Astrocyte (in vitro differentiated cells and primary cell): ENCODE measurements at regions not wholly inside any gene's neighbourhood (a gene's known extent, or its start where the extent isn't known, plus 50 kb on each side); places are given as distances from the start of the nearest gene placed in this dataset.

ENCODE experiments used
- DNase-seq: peaks from one replicate; pipeline ENCODE4 v3.0.0-alpha.2; 2010; ENCODE audit warnings: low read depth
- FAIRE-seq: peaks from 2 replicates; lab custom pipeline; 2011; peaks lifted over from hg19 to GRCh38; lab: Jason Lieb, UNC
- H2AFZ ChIP-seq: 2 replicates; pipeline ENCODE4 v1.6.0; 2012; ENCODE audit warnings: low read depth, low read length, inconsistent platforms
- H3K27ac ChIP-seq: 2 replicates; pipeline ENCODE4 v1.5.1; 2011; ENCODE audit warnings: low read depth, low read length, inconsistent platforms
- H3K27me3 ChIP-seq: 2 replicates; pipeline ENCODE4 v1.6.0; 2011; ENCODE audit warnings: low read length, inconsistent platforms; ENCODE audit not compliant: insufficient read depth
- H3K36me3 ChIP-seq: 2 replicates; pipeline ENCODE4 v1.5.1; 2011; ENCODE audit warnings: low read length, inconsistent platforms; ENCODE audit not compliant: insufficient read depth
- H3K4me1 ChIP-seq: 2 replicates; pipeline ENCODE4 v1.5.1; 2011; ENCODE audit warnings: low read length, inconsistent platforms; ENCODE audit not compliant: insufficient read depth
- H3K4me2 ChIP-seq: 2 replicates; pipeline ENCODE4 v1.6.0; 2012; ENCODE audit warnings: low read length, inconsistent platforms
- H3K4me3 ChIP-seq: 2 replicates; pipeline ENCODE4 v1.5.1; 2011; ENCODE audit warnings: low read depth, mild to moderate bottlenecking, low read length, inconsistent platforms; ENCODE audit not compliant: insufficient read depth
- H3K79me2 ChIP-seq: 2 replicates; pipeline ENCODE4 v1.6.0; 2012; ENCODE audit warnings: mild to moderate bottlenecking, low read length, inconsistent platforms; ENCODE audit not compliant: insufficient read depth
- H3K9ac ChIP-seq: 2 replicates; pipeline ENCODE4 v1.6.0; 2012; ENCODE audit warnings: mild to moderate bottlenecking, low read length, inconsistent platforms
- H3K9me3 ChIP-seq: 2 replicates; pipeline ENCODE4 v1.5.1; 2012; ENCODE audit warnings: low read depth, mild to moderate bottlenecking, low read length, inconsistent platforms; ENCODE audit not compliant: insufficient read depth
- H4K20me1 ChIP-seq: 2 replicates; pipeline ENCODE4 v1.6.0; 2012; ENCODE audit warnings: low read length, inconsistent platforms; ENCODE audit not compliant: insufficient read depth
- H3K27ac Mint-ChIP-seq: one replicate; pipeline ENCODE4 v1.8.0; 2021; ENCODE audit warnings: mild to moderate bottlenecking, mixed read lengths; ENCODE audit not compliant: unreplicated experiment
- H3K27me3 Mint-ChIP-seq: one replicate; pipeline ENCODE4 v1.8.0; 2021; ENCODE audit warnings: low read depth, mixed read lengths; ENCODE audit not compliant: unreplicated experiment
- H3K36me3 Mint-ChIP-seq: one replicate; pipeline ENCODE4 v1.8.0; 2021; ENCODE audit warnings: low read depth, mixed read lengths; ENCODE audit not compliant: unreplicated experiment
- H3K4me1 Mint-ChIP-seq: one replicate; pipeline ENCODE4 v1.8.0; 2021; ENCODE audit warnings: low read depth, mixed read lengths; ENCODE audit not compliant: unreplicated experiment
- H3K4me3 Mint-ChIP-seq: one replicate; pipeline ENCODE4 v1.8.0; 2021; ENCODE audit warnings: mild to moderate bottlenecking, moderate library complexity, mixed read lengths; ENCODE audit not compliant: unreplicated experiment
- H3K9me3 Mint-ChIP-seq: one replicate; pipeline ENCODE4 v1.8.0; 2021; ENCODE audit warnings: mild to moderate bottlenecking, mixed read lengths; ENCODE audit not compliant: unreplicated experiment
- EZH2 ChIP-seq: IDR thresholded peaks from 2 replicates; pipeline ENCODE4 v1.6.1; 2012; ENCODE audit warnings: mild to moderate bottlenecking, low read length, inconsistent platforms; ENCODE audit not compliant: insufficient read depth
- TF ChIP-seq, protein P1 (sequence below): IDR thresholded peaks from 2 replicates; pipeline ENCODE4 v1.5.1; 2011; ENCODE audit warnings: low read depth, mild to moderate bottlenecking, inconsistent platforms, low read length, moderate library complexity; ENCODE audit not compliant: insufficient read depth

- DNase-seq (no peak), FAIRE-seq (no peak)
- Mint-ChIP-seq H3K36me3 (no peaks in the 10 kb centered on the region), H3K27me3 (peaks cover 2% of the 10 kb centered on the region), H3K27ac (no peak overlapping the region), H3K9me3 (no peaks in the 10 kb centered on the region), H3K4me1 (no peaks in the 10 kb centered on the region), H3K4me3 (no peak overlapping the region)
- no peak overlapping the region for H3K27ac ChIP-seq
- H2AFZ ChIP-seq, result no peak overlapping the region
- H3K9ac ChIP-seq, result no peak overlapping the region
- H3K4me1 ChIP-seq, result no peaks in the 10 kb centered on the region
- no peak overlapping the region for H3K4me3 ChIP-seq
- H3K79me2 ChIP-seq, result no peaks in the 10 kb centered on the region
- TF ChIP-seq, protein P1, sequence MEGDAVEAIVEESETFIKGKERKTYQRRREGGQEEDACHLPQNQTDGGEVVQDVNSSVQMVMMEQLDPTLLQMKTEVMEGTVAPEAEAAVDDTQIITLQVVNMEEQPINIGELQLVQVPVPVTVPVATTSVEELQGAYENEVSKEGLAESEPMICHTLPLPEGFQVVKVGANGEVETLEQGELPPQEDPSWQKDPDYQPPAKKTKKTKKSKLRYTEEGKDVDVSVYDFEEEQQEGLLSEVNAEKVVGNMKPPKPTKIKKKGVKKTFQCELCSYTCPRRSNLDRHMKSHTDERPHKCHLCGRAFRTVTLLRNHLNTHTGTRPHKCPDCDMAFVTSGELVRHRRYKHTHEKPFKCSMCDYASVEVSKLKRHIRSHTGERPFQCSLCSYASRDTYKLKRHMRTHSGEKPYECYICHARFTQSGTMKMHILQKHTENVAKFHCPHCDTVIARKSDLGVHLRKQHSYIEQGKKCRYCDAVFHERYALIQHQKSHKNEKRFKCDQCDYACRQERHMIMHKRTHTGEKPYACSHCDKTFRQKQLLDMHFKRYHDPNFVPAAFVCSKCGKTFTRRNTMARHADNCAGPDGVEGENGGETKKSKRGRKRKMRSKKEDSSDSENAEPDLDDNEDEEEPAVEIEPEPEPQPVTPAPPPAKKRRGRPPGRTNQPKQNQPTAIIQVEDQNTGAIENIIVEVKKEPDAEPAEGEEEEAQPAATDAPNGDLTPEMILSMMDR, result no peak
- no peak for TF ChIP-seq EZH2
- no peaks in the 10 kb centered on the region for H4K20me1 ChIP-seq
- no peaks in the 10 kb centered on the region for H3K36me3 ChIP-seq
- H3K4me2 ChIP-seq, result no peak overlapping the region
- no peaks in the 10 kb centered on the region for H3K9me3 ChIP-seq
- peaks cover 3% of the 10 kb centered on the region for H3K27me3 ChIP-seq
These were observed 152.7 kb downstream of the MCHR2 start for GRCh38 chr6:99841297-99841696.

GRCh38 chr6:99846006-99846405 is 148.0 kb downstream of the MCHR2 start:
- TF ChIP-seq, protein P1, result no peak
- no peak for TF ChIP-seq EZH2
- Histone ChIP-seq H4K20me1 (no peaks in the 10 kb centered on the region), H3K27ac (no peak overlapping the region), H3K4me3 (no peak overlapping the region), H3K79me2 (no peaks in the 10 kb centered on the region), H3K4me2 (no peak overlapping the region), H3K27me3 (peaks cover 3% of the 10 kb centered on the region), H2AFZ (no peak overlapping the region), H3K36me3 (no peaks in the 10 kb centered on the region), H3K9ac (no peak overlapping the region), H3K9me3 (no peaks in the 10 kb centered on the region), H3K4me1 (no peaks in the 10 kb centered on the region)
- H3K4me3 Mint-ChIP-seq, result no peak overlapping the region
- H3K27ac Mint-ChIP-seq, result no peak overlapping the region
- no peaks in the 10 kb centered on the region for H3K4me1 Mint-ChIP-seq
- no peaks in the 10 kb centered on the region for H3K36me3 Mint-ChIP-seq
- FAIRE-seq, result no peak
- H3K27me3 Mint-ChIP-seq, result peaks cover 2% of the 10 kb centered on the region
- no peaks in the 10 kb centered on the region for H3K9me3 Mint-ChIP-seq
- DNase-seq, result no peak

GRCh38 chr6:99850841-99851240 is 143.2 kb downstream of the MCHR2 start:
- Histone ChIP-seq H3K27me3 (no peaks in the 10 kb centered on the region), H3K9me3 (no peaks in the 10 kb centered on the region), H3K36me3 (no peaks in the 10 kb centered on the region), H3K4me1 (no peaks in the 10 kb centered on the region), H4K20me1 (no peaks in the 10 kb centered on the region), H3K27ac (no peak overlapping the region), H3K4me3 (no peak overlapping the region), H2AFZ (no peak overlapping the region), H3K79me2 (no peaks in the 10 kb centered on the region), H3K4me2 (no peak overlapping the region), H3K9ac (no peak overlapping the region)
- Mint-ChIP-seq H3K27ac (no peak overlapping the region), H3K36me3 (no peaks in the 10 kb centered on the region), H3K9me3 (no peaks in the 10 kb centered on the region), H3K4me1 (no peaks in the 10 kb centered on the region), H3K4me3 (no peak overlapping the region), H3K27me3 (no peaks in the 10 kb centered on the region)
- no peak for TF ChIP-seq EZH2
- TF ChIP-seq, protein P1, result no peak
- no peak for FAIRE-seq
- DNase-seq, result no peak
